IMR-90 (cell line): ENCODE measurements at regions not wholly inside any gene's neighbourhood (a gene's known extent, or its start where the extent isn't known, plus 50 kb on each side); places are given as distances from the start of the nearest gene placed in this dataset.
"Not testable (repeated sequence)": the region's sequence is repeated elsewhere in the genome, so short reads cannot be mapped to it uniquely, and the experiment has no call there.

ENCODE experiments used
- ATAC-seq: fragments of 200-7000 bp; cut with Tn5 transposase; 2 replicates; pipeline ENCODE4 v1.9.1; 2020; ENCODE audit warnings: low read depth, mild to moderate bottlenecking, moderate library complexity
- BruUV-seq: library from RNA; stranded (reverse); fragments of 400-500 nt; replicated peaks from 2 replicates; lab custom pipeline; 2021; lab: Mats Ljungman, UMichigan
- CTCF ChIA-PET: fragments of 300-600 bp; formaldehyde crosslinking; extraction: SDS; loops from one replicate; lab custom pipeline; 2021; ENCODE audit warnings: antibody characterized with exemption; lab: Yijun Ruan, JAX
- POLR2A ChIA-PET: fragments of 300-600 bp; sonication (Branson Sonifier 250); formaldehyde crosslinking; loops from one replicate; lab custom pipeline; 2022; ENCODE audit warnings: antibody characterized with exemption; ENCODE audit not compliant: unreplicated experiment; lab: Charles Lee
- DNase-seq: peaks from one replicate; pipeline ENCODE4 v3.0.0; 2013
- H2AFZ ChIP-seq: replicated peaks from 2 replicates; pipeline ENCODE3; 2013; ENCODE audit warnings: low read length, mild to moderate bottlenecking; ENCODE audit not compliant: poor library complexity
- H2AK5ac ChIP-seq: 2 replicates; pipeline ENCODE4 v1.6.1; 2013; ENCODE audit warnings: low read depth, low read length, inconsistent platforms
- H2AK9ac ChIP-seq: replicated peaks from 2 replicates; pipeline ENCODE3; 2013; ENCODE audit warnings: mild to moderate bottlenecking, low read depth, low read length, moderate library complexity; ENCODE audit not compliant: poor library complexity
- H2BK120ac ChIP-seq: 2 replicates; pipeline ENCODE4 v1.6.1; 2013; ENCODE audit warnings: low read depth, low read length, inconsistent platforms
- H2BK15ac ChIP-seq: 3 replicates; pipeline ENCODE4 v1.6.1; 2013; ENCODE audit warnings: low read depth, low read length, inconsistent platforms
- H2BK20ac ChIP-seq: 2 replicates; pipeline ENCODE4 v1.6.1; 2013; ENCODE audit warnings: low read depth, mild to moderate bottlenecking, inconsistent platforms, low read length, moderate library complexity
- H2BK5ac ChIP-seq: 2 replicates; pipeline ENCODE4 v1.6.1; 2013; ENCODE audit warnings: mild to moderate bottlenecking, low read depth, low read length, inconsistent platforms; ENCODE audit not compliant: poor library complexity, severe bottlenecking
- H3K14ac ChIP-seq: replicated peaks from 2 replicates; pipeline ENCODE4 v1.6.1; 2013; ENCODE audit warnings: low read depth, low read length, inconsistent platforms
- H3K18ac ChIP-seq: 2 replicates; pipeline ENCODE4 v1.6.1; 2013; ENCODE audit warnings: low read depth, low read length, control low read depth
- H3K23ac ChIP-seq: 2 replicates; pipeline ENCODE4 v1.6.1; 2013; ENCODE audit warnings: low read depth, low read length, inconsistent platforms
- H3K27ac ChIP-seq: 2 replicates; pipeline ENCODE4 v1.5.1; 2013; ENCODE audit warnings: mild to moderate bottlenecking, control low read depth, low read length; ENCODE audit not compliant: insufficient read depth
- H3K27me3 ChIP-seq: 2 replicates; pipeline ENCODE4 v1.6.1; 2013; ENCODE audit warnings: low read length; ENCODE audit not compliant: control insufficient read depth, insufficient read depth
- H3K36me3 ChIP-seq: 2 replicates; pipeline ENCODE4 v1.6.1; 2013; ENCODE audit warnings: low read length, mixed read lengths; ENCODE audit not compliant: control insufficient read depth, insufficient read depth
- H3K4ac ChIP-seq: 2 replicates; pipeline ENCODE4 v1.6.1; 2013; ENCODE audit warnings: low read depth, low read length, inconsistent platforms
- H3K4me1 ChIP-seq: 2 replicates; pipeline ENCODE4 v1.6.1; 2013; ENCODE audit warnings: low read length, mixed read lengths; ENCODE audit not compliant: control insufficient read depth, insufficient read depth
- H3K4me2 ChIP-seq: 2 replicates; pipeline ENCODE4 v1.6.1; 2013; ENCODE audit warnings: low read depth, mild to moderate bottlenecking, control low read depth, low read length, moderate library complexity
- H3K4me3 ChIP-seq: 2 replicates; pipeline ENCODE4 v1.5.1; 2013; ENCODE audit warnings: low read depth, mild to moderate bottlenecking, control low read depth, low read length, moderate library complexity; ENCODE audit not compliant: insufficient read depth
- H3K56ac ChIP-seq: 2 replicates; pipeline ENCODE4 v1.6.1; 2013; ENCODE audit warnings: low read length, inconsistent platforms; ENCODE audit not compliant: insufficient read depth; ENCODE audit errors: extremely low read depth
- H3K79me1 ChIP-seq, 2 experiments: 2 replicates each; pipeline ENCODE4 v1.6.1; 2013; ENCODE audit warnings: low read length in 2 of 2, inconsistent platforms in 1 of 2, low read depth in 1 of 2
- H3K9ac ChIP-seq: 2 replicates; pipeline ENCODE4 v1.6.1; 2013; ENCODE audit warnings: low read depth, low read length, control low read depth
- H3K9me1 ChIP-seq: 2 replicates; pipeline ENCODE4 v1.6.1; 2013; ENCODE audit warnings: low read length, inconsistent platforms; ENCODE audit not compliant: insufficient read depth
- H3K9me3 ChIP-seq: 2 replicates; pipeline ENCODE4 v1.6.1; 2013; ENCODE audit warnings: low read length; ENCODE audit not compliant: control insufficient read depth, insufficient read depth
- H4K20me1 ChIP-seq: 2 replicates; pipeline ENCODE4 v1.6.1; 2013; ENCODE audit warnings: low read length, inconsistent platforms; ENCODE audit not compliant: insufficient read depth
- H4K5ac ChIP-seq: 2 replicates; pipeline ENCODE4 v1.6.1; 2013; ENCODE audit warnings: mild to moderate bottlenecking, low read depth, low read length, control low read depth
- H4K8ac ChIP-seq, 2 experiments: 2 replicates each; pipeline ENCODE4 v1.6.1; 2013; ENCODE audit warnings: low read depth in 2 of 2, low read length in 2 of 2, control low read depth in 1 of 2, inconsistent platforms in 1 of 2
- H4K91ac ChIP-seq: 2 replicates; pipeline ENCODE4 v1.6.1; 2013; ENCODE audit warnings: low read depth, low read length, inconsistent platforms; ENCODE audit not compliant: insufficient read depth
- ELK1 ChIP-seq: fragments of 150-350 bp; IDR thresholded peaks from 2 replicates; pipeline ENCODE4 v1.6.1; 2016; ENCODE audit warnings: low read depth, mild to moderate bottlenecking, low read length, moderate library complexity, borderline replicate concordance
- MAZ ChIP-seq: IDR thresholded peaks from 2 replicates; pipeline ENCODE4 v1.6.1; 2012; ENCODE audit warnings: low read depth, mild to moderate bottlenecking, low read length, improper control_type of control experiment, moderate library complexity, borderline replicate concordance
- NFE2L2 ChIP-seq: fragments of 150-350 bp; IDR thresholded peaks from 2 replicates; pipeline ENCODE4 v1.6.1; 2016; ENCODE audit warnings: low read depth, mild to moderate bottlenecking, low read length
- WGBS, 2 experiments: methylation state at CpG; one replicate each; pipeline versions ENCODE4 v1.1.5 to v1.1.7; 2013; ENCODE audit warnings: missing lambda C conversion rate in 2 of 2; ENCODE audit not compliant: insufficient read length in 1 of 2; ENCODE audit errors: extremely low coverage in 2 of 2; 5-methylcytosine and 5-hydroxymethylcytosine counted together
- dilution Hi-C: fragments of 300-500 bp; cut with HindIII; formaldehyde crosslinking; loops from one replicate; pipeline ENCODE4 v1.14.3; 2018; ENCODE audit warnings: low sequenced_read_pairs; ENCODE audit not compliant: unreplicated experiment
- in situ Hi-C: fragments of 300-500 bp; cut with MboI; formaldehyde crosslinking; loops from 3 replicates; pipeline ENCODE4 v1.14.3; 2019; ENCODE audit warnings: low sequenced_read_pairs, inconsistent platforms, mixed read lengths
- intact Hi-C: fragments of 100-400 bp; cut with micrococcal nuclease; formaldehyde crosslinking; loops from 2 replicates; pipeline ENCODE4 v1.10.0; 2022

GRCh38 chr6:140494321-140495108, 1120.1 kb upstream of the CITED2 start:
- no peak overlapping the region for H4K5ac ChIP-seq
- no peaks in the 10 kb centered on the region; the same call in 1 of the 2 replicates for H3K9me1 ChIP-seq
- H2BK15ac ChIP-seq = 0 out of 3 replicates have a peak overlapping the region, but pooled peaks have one; percentile 47
- POLR2A ChIA-PET = no interaction called here
- no peak overlapping the region for H2AFZ ChIP-seq
- no peaks in the 10 kb centered on the region for H3K79me1 ChIP-seq
- H3K23ac ChIP-seq = no peak overlapping the region
- H2BK5ac ChIP-seq = peak overlapping the region; percentile 36
- no peaks in the 10 kb centered on the region for H3K4me1 ChIP-seq
- dilution Hi-C loops = no loop called here
- CTCF ChIA-PET = no interaction called here
- no peaks in the 10 kb centered on the region for H3K9me3 ChIP-seq
- no peak overlapping the region; the same call in 1 of the 2 replicates for H2AK5ac ChIP-seq
- no peak overlapping the region for H3K18ac ChIP-seq
- no peaks in the 10 kb centered on the region for H3K36me3 ChIP-seq
- no peak overlapping the region for H3K27ac ChIP-seq
- DNase-seq (no peak), ATAC-seq (no peak)
- no peak overlapping the region for H3K9ac ChIP-seq
- no peaks in the 10 kb centered on the region for H4K20me1 ChIP-seq
- no peak overlapping the region for H3K4me2 ChIP-seq
- BruUV-seq = no TSS peak
- no peak overlapping the region for H3K4ac ChIP-seq
- H2AK9ac ChIP-seq = no peak overlapping the region
- no peak overlapping the region for H2BK20ac ChIP-seq
- H2BK120ac ChIP-seq = peak overlapping the region; percentile 58; the same call in 1 of the 2 replicates
- intact Hi-C loops = no loop called here
- H3K56ac ChIP-seq = no peak overlapping the region
- in situ Hi-C loops = no loop called here
- 86% methylated on average over 1 of the region's 8 CpGs; no CpG with 5 or more reads in 1 of the 2 experiments for WGBS, 2 experiments
- H3K27me3 ChIP-seq = no peaks in the 10 kb centered on the region
- no peak for TF ChIP-seq ELK1
- TF ChIP-seq NFE2L2 = no peak
- TF ChIP-seq MAZ = no peak
- no peak overlapping the region for H4K91ac ChIP-seq
- H3K14ac ChIP-seq = no peak overlapping the region
- H4K8ac ChIP-seq = no peak overlapping the region
- no peak overlapping the region for H3K4me3 ChIP-seq

- H2AK9ac ChIP-seq, H3K79me1 ChIP-seq, H4K91ac ChIP-seq, CTCF ChIA-PET, H2AFZ ChIP-seq, H3K27me3 ChIP-seq, H3K4me1 ChIP-seq, H3K36me3 ChIP-seq, H3K14ac ChIP-seq, H2BK120ac ChIP-seq, H3K56ac ChIP-seq, H3K27ac ChIP-seq, DNase-seq, BruUV-seq, H2BK5ac ChIP-seq, intact Hi-C loops, POLR2A ChIA-PET, in situ Hi-C loops, H3K9me3 ChIP-seq, H2AK5ac ChIP-seq, ATAC-seq, H3K23ac ChIP-seq, H4K5ac ChIP-seq, H3K9me1 ChIP-seq, H3K4me2 ChIP-seq, dilution Hi-C loops, H3K4ac ChIP-seq, H3K4me3 ChIP-seq, H4K20me1 ChIP-seq, H2BK20ac ChIP-seq, H2BK15ac ChIP-seq, H3K18ac ChIP-seq, H4K8ac ChIP-seq, H3K9ac ChIP-seq: not testable (repeated sequence)
- WGBS, 2 experiments = no CpG with 5 or more reads among the region's 4 CpGs
Measured at GRCh38 chr6:140493470-140493869, 1119.0 kb upstream of the CITED2 start.
